ENCODE measurements at regions not wholly inside any gene's neighbourhood (a gene's known extent, or its start where the extent isn't known, plus 50 kb on each side); places are given as distances from the start of the nearest gene placed in this dataset.
"Not testable (repeated sequence)": the region's sequence is repeated elsewhere in the genome, so short reads cannot be mapped to it uniquely, and the experiment has no call there.

- no peaks in the 10 kb centered on the region for H3K27me3 ChIP-seq (ENCODE audit: insufficient read depth, low read length)
- H3K79me2 ChIP-seq (ENCODE audit: control insufficient read depth, insufficient read depth, low read length, unreplicated experiment) = peaks cover 17% of the 10 kb centered on the region
- no peak overlapping the region for H3K27ac ChIP-seq (ENCODE audit: low read depth, low read length)
- H3K4me3 ChIP-seq (ENCODE audit: low read depth, low read length) = no peak overlapping the region
- H3K4me1 ChIP-seq (ENCODE audit: control insufficient read depth, insufficient read depth, low read length, unreplicated experiment) = peaks cover 18% of the 10 kb centered on the region
- H2AFZ ChIP-seq (ENCODE audit: low read length, unreplicated experiment) = no peak overlapping the region
- H3K36me3 ChIP-seq (ENCODE audit: insufficient read depth, low read length) = no peaks in the 10 kb centered on the region
Observed at GRCh38 chr14:71557351-71557750, 374.9 kb upstream of the RGS6 start.

- H3K36me3 ChIP-seq (ENCODE audit: insufficient read depth, low read length); H2AFZ ChIP-seq (ENCODE audit: low read length, unreplicated experiment); H3K27me3 ChIP-seq (ENCODE audit: insufficient read depth, low read length); H3K4me3 ChIP-seq (ENCODE audit: low read depth, low read length); H3K27ac ChIP-seq (ENCODE audit: low read depth, low read length): not testable (repeated sequence)
- Histone ChIP-seq H3K79me2 (ENCODE audit: control insufficient read depth, insufficient read depth, low read length, unreplicated experiment) (peaks cover 17% of the 10 kb centered on the region), H3K4me1 (ENCODE audit: control insufficient read depth, insufficient read depth, low read length, unreplicated experiment) (peaks cover 18% of the 10 kb centered on the region)
Observed at GRCh38 chr14:71558943-71559342, 373.3 kb upstream of the RGS6 start.

GRCh38 chr14:71560751-71561150 is 371.5 kb upstream of the RGS6 start:
- Histone ChIP-seq H3K79me2 (ENCODE audit: control insufficient read depth, insufficient read depth, low read length, unreplicated experiment) (peaks cover 14% of the 10 kb centered on the region), H3K27me3 (ENCODE audit: insufficient read depth, low read length) (no peaks in the 10 kb centered on the region), H3K4me3 (ENCODE audit: low read depth, low read length) (no peak overlapping the region), H3K4me1 (ENCODE audit: control insufficient read depth, insufficient read depth, low read length, unreplicated experiment) (peaks cover 11% of the 10 kb centered on the region), H2AFZ (ENCODE audit: low read length, unreplicated experiment) (no peak overlapping the region), H3K36me3 (ENCODE audit: insufficient read depth, low read length) (no peaks in the 10 kb centered on the region), H3K27ac (ENCODE audit: low read depth, low read length) (no peak overlapping the region)

- Histone ChIP-seq H2AFZ (ENCODE audit: low read length, unreplicated experiment) (no peak overlapping the region), H3K27ac (ENCODE audit: low read depth, low read length) (no peak overlapping the region), H3K4me3 (ENCODE audit: low read depth, low read length) (no peak overlapping the region), H3K4me1 (ENCODE audit: control insufficient read depth, insufficient read depth, low read length, unreplicated experiment) (peaks cover 5% of the 10 kb centered on the region), H3K27me3 (ENCODE audit: insufficient read depth, low read length) (no peaks in the 10 kb centered on the region), H3K79me2 (ENCODE audit: control insufficient read depth, insufficient read depth, low read length, unreplicated experiment) (peaks cover 3% of the 10 kb centered on the region), H3K36me3 (ENCODE audit: insufficient read depth, low read length) (no peaks in the 10 kb centered on the region)
Observed at GRCh38 chr14:71563492-71564153, 368.6 kb upstream of the RGS6 start.

- Histone ChIP-seq H3K4me3 (ENCODE audit: low read depth, low read length) (no peak overlapping the region), H3K27ac (ENCODE audit: low read depth, low read length) (no peak overlapping the region), H3K36me3 (ENCODE audit: insufficient read depth, low read length) (no peaks in the 10 kb centered on the region), H2AFZ (ENCODE audit: low read length, unreplicated experiment) (no peak overlapping the region), H3K27me3 (ENCODE audit: insufficient read depth, low read length) (no peaks in the 10 kb centered on the region), H3K4me1 (ENCODE audit: control insufficient read depth, insufficient read depth, low read length, unreplicated experiment) (no peaks in the 10 kb centered on the region), H3K79me2 (ENCODE audit: control insufficient read depth, insufficient read depth, low read length, unreplicated experiment) (peaks cover 3% of the 10 kb centered on the region)
Observed at GRCh38 chr14:71566276-71566675, 366.0 kb upstream of the RGS6 start.

- not testable (repeated sequence) for H3K27me3 ChIP-seq (ENCODE audit: insufficient read depth, low read length); H3K4me3 ChIP-seq (ENCODE audit: low read depth, low read length); H3K27ac ChIP-seq (ENCODE audit: low read depth, low read length); H3K36me3 ChIP-seq (ENCODE audit: insufficient read depth, low read length); H2AFZ ChIP-seq (ENCODE audit: low read length, unreplicated experiment); H3K79me2 ChIP-seq (ENCODE audit: control insufficient read depth, insufficient read depth, low read length, unreplicated experiment); H3K4me1 ChIP-seq (ENCODE audit: control insufficient read depth, insufficient read depth, low read length, unreplicated experiment)
Observed at GRCh38 chr14:71567499-71568133, 364.6 kb upstream of the RGS6 start.

- peak overlapping the region; percentile 25; the same call in 1 of the 2 replicates for H3K4me3 ChIP-seq (ENCODE audit: low read depth, low read length)
- H3K4me1 ChIP-seq (ENCODE audit: control insufficient read depth, insufficient read depth, low read length, unreplicated experiment) = peaks cover 32% of the 10 kb centered on the region
- H3K36me3 ChIP-seq (ENCODE audit: insufficient read depth, low read length) = no peaks in the 10 kb centered on the region; the same call in 1 of the 2 replicates
- H3K27ac ChIP-seq (ENCODE audit: low read depth, low read length) = peak overlapping the region; percentile 46
- peaks cover 7% of the 10 kb centered on the region for H3K79me2 ChIP-seq (ENCODE audit: control insufficient read depth, insufficient read depth, low read length, unreplicated experiment)
- no peak overlapping the region for H2AFZ ChIP-seq (ENCODE audit: low read length, unreplicated experiment)
- no peaks in the 10 kb centered on the region for H3K27me3 ChIP-seq (ENCODE audit: insufficient read depth, low read length)
Observed at GRCh38 chr14:71574976-71575375, 357.3 kb upstream of the RGS6 start.

GRCh38 chr14:71576472-71576871 is 355.8 kb upstream of the RGS6 start:
- Histone ChIP-seq H2AFZ (ENCODE audit: low read length, unreplicated experiment) (no peak overlapping the region), H3K79me2 (ENCODE audit: control insufficient read depth, insufficient read depth, low read length, unreplicated experiment) (peaks cover 10% of the 10 kb centered on the region), H3K27me3 (ENCODE audit: insufficient read depth, low read length) (no peaks in the 10 kb centered on the region), H3K4me3 (ENCODE audit: low read depth, low read length) (no peak overlapping the region), H3K36me3 (ENCODE audit: insufficient read depth, low read length) (no peaks in the 10 kb centered on the region; the same call in 1 of the 2 replicates), H3K4me1 (ENCODE audit: control insufficient read depth, insufficient read depth, low read length, unreplicated experiment) (peaks cover 38% of the 10 kb centered on the region), H3K27ac (ENCODE audit: low read depth, low read length) (no peak overlapping the region)

- Histone ChIP-seq H3K4me3 (ENCODE audit: low read depth, low read length) (no peak overlapping the region), H3K79me2 (ENCODE audit: control insufficient read depth, insufficient read depth, low read length, unreplicated experiment) (peaks cover 13% of the 10 kb centered on the region), H3K4me1 (ENCODE audit: control insufficient read depth, insufficient read depth, low read length, unreplicated experiment) (peaks cover 54% of the 10 kb centered on the region), H3K36me3 (ENCODE audit: insufficient read depth, low read length) (no peaks in the 10 kb centered on the region), H2AFZ (ENCODE audit: low read length, unreplicated experiment) (no peak overlapping the region), H3K27me3 (ENCODE audit: insufficient read depth, low read length) (no peaks in the 10 kb centered on the region), H3K27ac (ENCODE audit: low read depth, low read length) (no peak overlapping the region)
Observed at GRCh38 chr14:71579331-71579730, 352.9 kb upstream of the RGS6 start.

GRCh38 chr14:71582705-71583104 is 349.5 kb upstream of the RGS6 start:
- peaks cover 62% of the 10 kb centered on the region for H3K4me1 ChIP-seq (ENCODE audit: control insufficient read depth, insufficient read depth, low read length, unreplicated experiment)
- peak overlapping the region; percentile 53 for H3K27ac ChIP-seq (ENCODE audit: low read depth, low read length)

GRCh38 chr14:71583194-71583593 is 349.0 kb upstream of the RGS6 start:
- H2AFZ ChIP-seq (ENCODE audit: low read length, unreplicated experiment) = no peak overlapping the region
- H3K27ac ChIP-seq (ENCODE audit: low read depth, low read length) = peak overlapping the region; percentile 53
- H3K27me3 ChIP-seq (ENCODE audit: insufficient read depth, low read length) = no peaks in the 10 kb centered on the region
- H3K36me3 ChIP-seq (ENCODE audit: insufficient read depth, low read length) = peaks cover 8% of the 10 kb centered on the region; the same call in 1 of the 2 replicates
- H3K79me2 ChIP-seq (ENCODE audit: control insufficient read depth, insufficient read depth, low read length, unreplicated experiment) = peaks cover 19% of the 10 kb centered on the region
- H3K4me1 ChIP-seq (ENCODE audit: control insufficient read depth, insufficient read depth, low read length, unreplicated experiment) = peaks cover 67% of the 10 kb centered on the region
- no peak overlapping the region for H3K4me3 ChIP-seq (ENCODE audit: low read depth, low read length)

More at GRCh38 chr14:71582705-71583104, 349.5 kb upstream of the RGS6 start:
- peaks cover 19% of the 10 kb centered on the region for H3K79me2 ChIP-seq (ENCODE audit: control insufficient read depth, insufficient read depth, low read length, unreplicated experiment)
- H3K27me3 ChIP-seq (ENCODE audit: insufficient read depth, low read length) = no peaks in the 10 kb centered on the region
- no peak overlapping the region for H2AFZ ChIP-seq (ENCODE audit: low read length, unreplicated experiment)
- no peak overlapping the region for H3K4me3 ChIP-seq (ENCODE audit: low read depth, low read length)
- H3K36me3 ChIP-seq (ENCODE audit: insufficient read depth, low read length) = peaks cover 4% of the 10 kb centered on the region; the same call in 1 of the 2 replicates

Measured in ACC112 (cell line).